ENCODE measurements at regions not wholly inside any gene's neighbourhood (a gene's known extent, or its start where the extent isn't known, plus 50 kb on each side); places are given as distances from the start of the nearest gene placed in this dataset.

DNA sequence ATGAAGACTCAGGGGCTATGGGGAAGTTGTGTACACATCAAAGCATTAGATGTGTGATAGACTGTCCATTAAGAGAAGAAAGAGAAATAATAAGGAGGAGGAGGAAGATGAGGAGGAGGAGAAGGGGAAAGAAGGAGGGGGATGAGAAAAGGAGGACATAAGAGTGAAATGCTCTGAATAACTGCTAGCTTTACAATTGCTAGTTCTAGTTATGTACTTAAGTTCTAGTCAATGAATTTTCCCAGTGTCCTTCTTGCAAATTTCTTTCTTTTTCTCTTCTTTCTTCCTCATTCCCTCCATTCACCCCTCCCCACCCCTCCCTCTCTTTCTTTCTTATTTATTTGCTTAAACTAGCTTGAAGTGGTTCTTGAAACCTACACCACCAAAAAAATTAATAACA lies 534.9 kb upstream of the GRAMD2B start:
- TF ChIP-seq CTCF (IDR thresholded peaks at IDR 0.05 in 4 of 5, conservative IDR thresholded peaks at IDR 0.05 in 1 of 5) (no peak), POLR2A (IDR thresholded peaks at IDR 0.05) (no peak)

Data from gastrocnemius medialis (tissue), 4 donors.